ENCODE measurements at regions not wholly inside any gene's neighbourhood (a gene's known extent, or its start where the extent isn't known, plus 50 kb on each side); places are given as distances from the start of the nearest gene placed in this dataset.

DNA sequence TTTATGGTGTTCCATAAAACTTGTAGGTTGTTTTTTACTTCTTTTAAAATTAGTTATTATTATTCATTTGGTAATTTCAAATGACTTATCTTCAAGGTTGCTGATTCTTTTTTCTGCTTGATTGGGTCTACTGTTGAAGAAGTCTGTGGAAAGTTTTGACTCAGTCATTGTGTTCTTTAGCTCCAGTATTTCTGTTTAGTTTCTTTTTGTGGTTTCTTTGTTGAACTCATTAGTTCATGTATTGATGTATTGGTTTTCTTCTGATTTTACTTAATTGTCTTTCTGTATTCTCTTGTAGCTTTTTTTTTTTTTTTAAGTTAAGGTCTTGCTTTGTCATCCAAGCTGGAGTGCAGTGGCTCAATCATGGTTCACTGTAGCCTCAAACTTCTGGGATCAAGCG, 345.4 kb upstream of the MEF2C start:
- intact Hi-C loops (cut with micrococcal nuclease), result no loop called here
- Histone ChIP-seq H3K27me3 (ENCODE audit: control insufficient read depth in 2 of 2, insufficient read depth in 2 of 2, low read length in 2 of 2) (no peaks in the 10 kb centered on the region), H3K9me3 (replicated peaks; ENCODE audit: control insufficient read depth, insufficient read depth, low read length) (no peaks in the 10 kb centered on the region), H3K9me1 (replicated peaks; ENCODE audit: control insufficient read depth, extremely low read depth, insufficient read depth, low read length) (no peaks in the 10 kb centered on the region), H3K4me2 (ENCODE audit: insufficient read depth, low read length) (no peak overlapping the region), H3K27ac (ENCODE audit: insufficient read depth, low read depth, low read length) (no peak overlapping the region), H3K9ac (replicated peaks; ENCODE audit: extremely low read depth, insufficient read depth, low read length) (no peak overlapping the region), H4K20me1 (replicated peaks; ENCODE audit: control insufficient read depth, extremely low read depth, insufficient read depth, low read length) (no peaks in the 10 kb centered on the region), H3K79me2 (ENCODE audit: control insufficient read depth, insufficient read depth, low read length) (no peaks in the 10 kb centered on the region), H3K4me1 (ENCODE audit: control insufficient read depth, extremely low read depth, insufficient read depth, low read length) (no peaks in the 10 kb centered on the region), H3K36me3 (ENCODE audit: control insufficient read depth in 2 of 2, extremely low read depth in 1 of 2, insufficient read depth in 2 of 2, low read length in 2 of 2) (no peaks in the 10 kb centered on the region), H3K4me3 (replicated peaks in 1 of 3; ENCODE audit: insufficient read depth in 1 of 3, low read depth in 1 of 3, low read length in 3 of 3) (no peak overlapping the region), H2AFZ (ENCODE audit: low read depth, low read length) (no peak overlapping the region)
- dilution Hi-C loops (cut with MboI; ENCODE audit: extremely low pct_ligation_motif_present, low sequenced_read_pairs), result no loop called here
- FAIRE-seq, result no peak
- POLR2A ChIA-PET, result no interaction called here
- TF ChIP-seq, protein P1, sequence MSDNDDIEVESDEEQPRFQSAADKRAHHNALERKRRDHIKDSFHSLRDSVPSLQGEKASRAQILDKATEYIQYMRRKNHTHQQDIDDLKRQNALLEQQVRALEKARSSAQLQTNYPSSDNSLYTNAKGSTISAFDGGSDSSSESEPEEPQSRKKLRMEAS (IDR thresholded peaks at IDR 0.05; ENCODE audit: insufficient read depth, insufficient read length), result no peak
- TF ChIP-seq POLR2A (IDR thresholded peaks at IDR 0.05; ENCODE audit: low read depth, low read length) (no peak), MYC (IDR thresholded peaks at IDR 0.05; ENCODE audit: low read depth, low read length) (no peak), GATA2 (IDR thresholded peaks at IDR 0.05; ENCODE audit: insufficient read depth, insufficient read length, low read depth, low read length) (no peak), FOS (IDR thresholded peaks at IDR 0.05; ENCODE audit: borderline replicate concordance, insufficient read depth, low read length) (no peak), EZH2 (IDR thresholded peaks at IDR 0.05; ENCODE audit: borderline replicate concordance, low read depth, low read length, severe bottlenecking) (no peak), POLR2AphosphoS5 (IDR thresholded peaks at IDR 0.05; ENCODE audit: insufficient read depth, low read depth, low read length) (no peak), JUN (IDR thresholded peaks at IDR 0.05; ENCODE audit: borderline replicate concordance, insufficient read depth, insufficient read length, low read depth) (no peak)
- TF ChIP-seq, protein P2, sequence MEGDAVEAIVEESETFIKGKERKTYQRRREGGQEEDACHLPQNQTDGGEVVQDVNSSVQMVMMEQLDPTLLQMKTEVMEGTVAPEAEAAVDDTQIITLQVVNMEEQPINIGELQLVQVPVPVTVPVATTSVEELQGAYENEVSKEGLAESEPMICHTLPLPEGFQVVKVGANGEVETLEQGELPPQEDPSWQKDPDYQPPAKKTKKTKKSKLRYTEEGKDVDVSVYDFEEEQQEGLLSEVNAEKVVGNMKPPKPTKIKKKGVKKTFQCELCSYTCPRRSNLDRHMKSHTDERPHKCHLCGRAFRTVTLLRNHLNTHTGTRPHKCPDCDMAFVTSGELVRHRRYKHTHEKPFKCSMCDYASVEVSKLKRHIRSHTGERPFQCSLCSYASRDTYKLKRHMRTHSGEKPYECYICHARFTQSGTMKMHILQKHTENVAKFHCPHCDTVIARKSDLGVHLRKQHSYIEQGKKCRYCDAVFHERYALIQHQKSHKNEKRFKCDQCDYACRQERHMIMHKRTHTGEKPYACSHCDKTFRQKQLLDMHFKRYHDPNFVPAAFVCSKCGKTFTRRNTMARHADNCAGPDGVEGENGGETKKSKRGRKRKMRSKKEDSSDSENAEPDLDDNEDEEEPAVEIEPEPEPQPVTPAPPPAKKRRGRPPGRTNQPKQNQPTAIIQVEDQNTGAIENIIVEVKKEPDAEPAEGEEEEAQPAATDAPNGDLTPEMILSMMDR (IDR thresholded peaks at IDR 0.05; ENCODE audit: extremely low read depth in 1 of 2, insufficient read depth in 1 of 2, low read depth in 1 of 2, low read length in 2 of 2), result no peak
- BruUV-seq (replicated peaks), result no TSS peak
- DNase-seq (ENCODE audit: low read depth, low spot score), result no peak
- CTCF ChIA-PET, result interaction anchor here (1.6 kb wide), 1 partner anchor 933 kb away, joined by 3 read pairs; no protein-coding TSS in a partner anchor

Data from endothelial cell of umbilical vein (primary cell).